GM12875 (cell line): ENCODE measurements at regions not wholly inside any gene's neighbourhood (a gene's known extent, or its start where the extent isn't known, plus 50 kb on each side); places are given as distances from the start of the nearest gene placed in this dataset.

ENCODE experiments used
- H3K4me3 ChIP-seq: one replicate; pipeline ENCODE4 v1.5.1; 2011; ENCODE audit warnings: low read depth, low read length, control low read depth
- CTCF ChIP-seq: IDR thresholded peaks from 2 replicates; pipeline ENCODE4 v1.5.1; 2011; ENCODE audit warnings: low read depth, mild to moderate bottlenecking, control low read depth, inconsistent platforms, low read length, moderate library complexity, borderline replicate concordance; ENCODE audit not compliant: insufficient read depth

- no peak for TF ChIP-seq CTCF
Measured at GRCh38 chr16:82331974-82332750, 162.1 kb upstream of the MPHOSPH6 start.

GRCh38 chr16:82331397-82331796 lies 161.4 kb upstream of the MPHOSPH6 start:
- TF ChIP-seq CTCF: no peak
- no peak overlapping the region for H3K4me3 ChIP-seq

More at GRCh38 chr16:82331974-82332750, 162.1 kb upstream of the MPHOSPH6 start:
- H3K4me3 ChIP-seq: no peak overlapping the region

GRCh38 chr16:82329504-82330192 lies 159.6 kb upstream of the MPHOSPH6 start:
- no peak for TF ChIP-seq CTCF
- H3K4me3 ChIP-seq: no peak overlapping the region

- TF ChIP-seq CTCF: no peak
- no peak overlapping the region for H3K4me3 ChIP-seq
Measured at GRCh38 chr16:82328881-82329469, 159.0 kb upstream of the MPHOSPH6 start.

GRCh38 chr16:82323171-82323570 lies 153.1 kb upstream of the MPHOSPH6 start:
- no peak overlapping the region for H3K4me3 ChIP-seq
- TF ChIP-seq CTCF: no peak

- no peak for TF ChIP-seq CTCF
- H3K4me3 ChIP-seq: no peak overlapping the region
Measured at GRCh38 chr16:82322177-82322576, 152.2 kb upstream of the MPHOSPH6 start.
